Activated CD4-positive, alpha-beta T cell treated with anti-CD3 and anti-CD28 coated beads, Interleukin-2, amount 10 ng/mL, durations not matched to agents 7 days and 5 days (primary cell): ENCODE measurements at regions not wholly inside any gene's neighbourhood (a gene's known extent, or its start where the extent isn't known, plus 50 kb on each side); places are given as distances from the start of the nearest gene placed in this dataset.

Experiments used
- CTCF ChIA-PET: fragments of 350-600 bp; sonication (Branson Sonifier 250); formaldehyde crosslinking; loops from one replicate; lab custom pipeline; 2021; ENCODE audit warnings: antibody characterized with exemption; lab: Charles Lee
- POLR2A ChIA-PET: fragments of 350-600 bp; sonication (Branson Sonifier 250); formaldehyde crosslinking; loops from one replicate; lab custom pipeline; 2021; ENCODE audit warnings: antibody characterized with exemption; lab: Charles Lee
- DNase-seq: peaks from one replicate; pipeline ENCODE4 v3.0.0-alpha.2; 2020
- H3K27ac Mint-ChIP-seq: one replicate; pipeline ENCODE4 v1.8.0; 2021; ENCODE audit warnings: mild to moderate bottlenecking, moderate library complexity, mixed read lengths
- H3K27me3 Mint-ChIP-seq: one replicate; pipeline ENCODE4 v1.8.0; 2021; ENCODE audit warnings: mixed read lengths
- H3K36me3 Mint-ChIP-seq: one replicate; pipeline ENCODE4 v1.8.0; 2021; ENCODE audit warnings: low read depth, mixed read lengths
- H3K4me1 Mint-ChIP-seq: one replicate; pipeline ENCODE4 v1.8.0; 2021; ENCODE audit warnings: mixed read lengths
- H3K4me3 Mint-ChIP-seq: one replicate; pipeline ENCODE4 v1.8.0; 2021; ENCODE audit warnings: mild to moderate bottlenecking, moderate library complexity, mixed read lengths
- H3K9me3 Mint-ChIP-seq: one replicate; pipeline ENCODE4 v1.8.0; 2021; ENCODE audit warnings: mixed read lengths

DNA sequence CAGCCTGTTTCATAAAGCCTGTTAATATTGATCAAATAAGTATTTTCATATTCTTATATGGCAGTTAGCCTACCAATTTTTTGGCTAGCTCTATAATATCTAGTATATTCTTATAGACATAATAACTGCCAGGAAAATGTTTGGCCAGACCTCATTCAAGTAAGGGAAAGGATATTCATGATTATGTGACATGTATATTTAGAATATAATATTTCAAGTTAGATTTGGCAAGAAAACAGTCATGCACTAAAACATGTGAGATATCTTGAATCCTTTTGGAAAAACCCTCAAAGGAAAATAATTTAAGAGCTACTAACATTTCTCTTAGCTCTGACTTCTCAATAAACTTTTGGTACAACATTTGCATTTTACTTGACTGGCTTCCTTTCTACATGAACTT is 694.1 kb downstream of the PLCL1 start:
- no peak overlapping the region for H3K27ac Mint-ChIP-seq
- CTCF ChIA-PET: no interaction called here

DNA sequence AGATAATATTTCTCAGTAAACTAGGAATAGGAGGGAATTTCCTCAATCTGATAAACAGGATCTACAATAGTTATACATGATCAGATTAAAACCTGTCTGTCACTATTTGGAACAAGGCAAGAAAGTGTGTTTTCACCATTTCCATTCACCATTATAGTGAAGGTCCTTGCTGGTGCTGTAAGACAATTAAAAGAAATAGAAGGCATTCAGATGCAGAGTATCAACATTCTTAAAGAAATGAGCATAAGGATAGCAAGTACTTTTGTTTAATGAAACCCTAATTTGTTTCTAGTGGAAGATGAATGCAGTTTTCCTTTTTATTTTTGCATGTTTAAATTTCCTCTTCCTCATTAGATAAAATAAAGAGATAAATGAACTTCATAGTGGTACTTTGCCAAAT is 693.7 kb downstream of the PLCL1 start:
- ChIA-PET CTCF (no interaction called here), POLR2A (no interaction called here)
- no peak for DNase-seq
- Mint-ChIP-seq H3K27ac (no peak overlapping the region), H3K27me3 (no peaks in the 10 kb centered on the region), H3K4me3 (no peak overlapping the region), H3K4me1 (no peaks in the 10 kb centered on the region), H3K36me3 (no peaks in the 10 kb centered on the region), H3K9me3 (no peaks in the 10 kb centered on the region)

More for the DNA sequence above, 694.1 kb downstream of the PLCL1 start:
- no peak for DNase-seq
- no peaks in the 10 kb centered on the region for H3K27me3 Mint-ChIP-seq
- H3K4me1 Mint-ChIP-seq: no peaks in the 10 kb centered on the region
- H3K4me3 Mint-ChIP-seq: no peak overlapping the region
- POLR2A ChIA-PET: no interaction called here
- no peaks in the 10 kb centered on the region for H3K9me3 Mint-ChIP-seq
- H3K36me3 Mint-ChIP-seq: no peaks in the 10 kb centered on the region

DNA sequence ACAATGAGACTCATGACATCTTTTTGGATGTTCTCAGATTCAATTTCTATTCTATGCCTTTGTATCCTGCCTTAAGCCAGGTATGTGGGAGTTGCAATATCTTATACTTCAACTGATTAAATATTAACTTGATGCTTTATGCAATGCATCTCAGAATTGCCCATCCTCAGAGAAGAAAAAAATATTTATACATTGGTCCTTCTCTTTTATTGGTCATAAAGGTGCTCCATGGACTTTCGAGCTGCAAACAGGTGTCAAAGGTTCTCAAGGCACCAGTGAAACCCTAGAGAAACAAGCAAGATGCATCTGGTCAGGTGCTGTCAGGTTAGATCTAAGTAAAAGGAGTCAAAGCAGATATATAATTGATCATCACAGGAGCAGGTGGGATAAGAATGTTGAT is 690.5 kb downstream of the PLCL1 start:
- Mint-ChIP-seq H3K4me3 (no peak overlapping the region), H3K9me3 (no peaks in the 10 kb centered on the region), H3K36me3 (no peaks in the 10 kb centered on the region), H3K4me1 (no peaks in the 10 kb centered on the region), H3K27ac (no peak overlapping the region), H3K27me3 (no peaks in the 10 kb centered on the region)
- CTCF ChIA-PET: no interaction called here
- no peak for DNase-seq
- POLR2A ChIA-PET: no interaction called here

DNA sequence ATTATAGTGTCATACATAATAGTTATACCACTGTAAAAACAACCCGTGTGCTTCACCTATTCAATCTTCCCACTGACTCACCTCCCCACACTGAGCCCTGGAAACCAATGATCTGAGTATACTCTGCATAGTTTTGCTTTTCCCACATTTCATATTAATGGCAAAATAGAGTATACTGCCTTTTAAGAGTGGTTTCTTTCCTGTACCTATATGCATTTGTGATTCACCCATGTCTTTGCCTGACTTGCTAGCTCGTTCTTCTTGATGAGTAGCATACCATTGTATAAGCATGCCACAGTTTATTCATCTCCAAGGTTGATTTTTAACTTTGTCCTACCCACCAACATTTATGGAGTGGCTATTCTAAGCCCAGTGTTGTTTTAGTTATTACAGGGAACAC is 686.4 kb downstream of the PLCL1 start:
- Mint-ChIP-seq H3K4me3 (no peak overlapping the region), H3K9me3 (no peaks in the 10 kb centered on the region), H3K4me1 (no peaks in the 10 kb centered on the region), H3K27ac (no peak overlapping the region), H3K36me3 (no peaks in the 10 kb centered on the region), H3K27me3 (no peaks in the 10 kb centered on the region)
- POLR2A ChIA-PET: no interaction called here
- DNase-seq: no peak
- CTCF ChIA-PET: no interaction called here

DNA sequence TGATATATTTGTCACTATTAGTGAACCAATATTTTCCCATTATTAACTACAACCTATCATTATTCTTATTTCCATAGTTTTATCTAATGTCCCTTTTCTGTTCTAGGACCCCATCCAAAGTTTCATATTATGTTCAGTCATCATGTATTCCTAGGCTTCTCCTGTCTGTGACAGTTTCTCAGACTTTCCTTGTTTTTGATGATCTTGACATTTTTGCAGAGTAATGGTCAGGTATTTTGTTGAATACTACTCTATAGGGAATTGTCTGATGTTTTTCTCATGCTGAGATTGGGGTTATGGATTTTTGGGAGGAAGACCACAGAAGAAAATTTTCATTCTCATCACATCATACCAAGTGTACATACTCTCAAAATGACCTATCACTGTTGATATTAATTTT is 684.6 kb downstream of the PLCL1 start:
- no peaks in the 10 kb centered on the region for H3K36me3 Mint-ChIP-seq
- no peaks in the 10 kb centered on the region for H3K4me1 Mint-ChIP-seq
- ChIA-PET POLR2A (no interaction called here), CTCF (no interaction called here)
- H3K9me3 Mint-ChIP-seq: no peaks in the 10 kb centered on the region
- no peak overlapping the region for H3K4me3 Mint-ChIP-seq
- H3K27me3 Mint-ChIP-seq: no peaks in the 10 kb centered on the region
- H3K27ac Mint-ChIP-seq: no peak overlapping the region
- DNase-seq: no peak

DNA sequence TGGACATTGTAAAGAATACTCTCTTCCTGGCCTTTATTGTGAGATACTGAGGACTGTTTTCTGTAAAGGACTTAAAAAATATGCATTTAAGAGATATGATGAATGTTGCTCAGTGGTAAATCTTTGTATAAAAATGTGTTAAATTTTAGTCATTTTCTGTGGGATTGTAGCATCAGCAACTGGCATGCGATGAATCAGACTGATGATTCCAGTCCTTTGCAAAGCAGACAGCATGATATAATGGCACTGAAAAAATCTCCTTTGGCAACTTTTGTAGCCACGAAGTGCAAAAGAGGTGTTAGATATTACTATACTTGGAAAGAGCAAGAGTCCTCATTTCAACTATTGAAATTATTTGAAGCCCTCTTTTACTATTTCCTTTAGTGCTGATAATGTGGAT is 678.7 kb downstream of the PLCL1 start:
- no peaks in the 10 kb centered on the region for H3K4me1 Mint-ChIP-seq
- DNase-seq: no peak
- POLR2A ChIA-PET: no interaction called here
- H3K27ac Mint-ChIP-seq: no peak overlapping the region
- no peaks in the 10 kb centered on the region for H3K36me3 Mint-ChIP-seq
- CTCF ChIA-PET: no interaction called here
- H3K4me3 Mint-ChIP-seq: no peak overlapping the region
- H3K9me3 Mint-ChIP-seq: no peaks in the 10 kb centered on the region
- H3K27me3 Mint-ChIP-seq: peaks cover 2% of the 10 kb centered on the region

GRCh38 chr2:198479065-198479464 is 674.7 kb downstream of the PLCL1 start:
- Mint-ChIP-seq H3K27me3 (peaks cover 4% of the 10 kb centered on the region), H3K36me3 (no peaks in the 10 kb centered on the region), H3K9me3 (no peaks in the 10 kb centered on the region), H3K27ac (no peak overlapping the region), H3K4me3 (no peak overlapping the region), H3K4me1 (no peaks in the 10 kb centered on the region)
- DNase-seq: no peak
- ChIA-PET CTCF (no interaction called here), POLR2A (no interaction called here)

DNA sequence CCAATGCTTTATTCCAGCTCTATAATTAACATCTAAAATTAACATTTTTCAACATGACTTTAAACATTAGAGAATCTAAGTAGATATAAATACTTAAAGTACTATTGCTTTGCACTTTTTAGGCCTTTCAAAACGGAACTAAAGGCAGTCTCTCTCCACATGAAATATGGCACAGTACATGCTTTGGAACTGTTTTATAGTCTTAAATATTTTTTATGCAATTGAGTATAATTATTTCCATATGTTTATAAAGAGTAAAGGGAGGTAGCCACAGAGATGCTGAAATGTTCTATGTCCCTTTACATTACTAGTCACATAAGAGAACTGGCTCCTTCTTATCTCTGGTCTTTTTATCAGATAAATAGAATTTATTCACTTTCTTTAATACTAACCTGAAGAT is 674.0 kb downstream of the PLCL1 start:
- ChIA-PET CTCF (no interaction called here), POLR2A (no interaction called here)
- Mint-ChIP-seq H3K4me1 (no peaks in the 10 kb centered on the region), H3K27me3 (peaks cover 4% of the 10 kb centered on the region), H3K36me3 (no peaks in the 10 kb centered on the region), H3K27ac (no peak overlapping the region), H3K9me3 (no peaks in the 10 kb centered on the region), H3K4me3 (no peak overlapping the region)
- DNase-seq: no peak

- Mint-ChIP-seq H3K4me3 (no peak overlapping the region), H3K27me3 (peaks cover 3% of the 10 kb centered on the region), H3K4me1 (no peaks in the 10 kb centered on the region), H3K27ac (no peak overlapping the region), H3K36me3 (no peaks in the 10 kb centered on the region), H3K9me3 (no peaks in the 10 kb centered on the region)
- ChIA-PET POLR2A (no interaction called here), CTCF (no interaction called here)
- no peak for DNase-seq
Measured at GRCh38 chr2:198476007-198476406, 671.6 kb downstream of the PLCL1 start.

DNA sequence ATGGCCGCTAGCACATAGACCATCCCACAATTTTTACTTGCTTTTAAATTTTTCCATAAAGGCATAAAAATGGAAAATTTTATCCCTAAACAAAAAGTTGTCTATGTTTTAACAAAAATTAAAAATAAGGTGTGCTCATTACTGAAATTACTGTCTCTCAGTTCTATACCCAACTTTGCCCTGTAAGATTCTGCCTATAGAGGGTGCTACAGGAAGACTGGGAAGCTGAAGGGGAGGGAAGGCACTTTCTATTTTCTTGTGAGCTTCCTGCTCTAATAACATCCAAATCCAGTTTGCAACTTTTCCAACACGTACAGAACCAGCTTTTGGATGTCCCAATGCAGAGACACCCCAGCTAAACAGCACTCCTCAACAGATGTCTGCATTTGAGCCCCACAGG is 666.9 kb downstream of the PLCL1 start:
- DNase-seq: no peak
- Mint-ChIP-seq H3K27me3 (peaks cover 3% of the 10 kb centered on the region), H3K4me3 (no peak overlapping the region), H3K27ac (no peak overlapping the region), H3K9me3 (no peaks in the 10 kb centered on the region), H3K36me3 (no peaks in the 10 kb centered on the region), H3K4me1 (no peaks in the 10 kb centered on the region)
- CTCF ChIA-PET: no interaction called here
- POLR2A ChIA-PET: no interaction called here

- H3K27ac Mint-ChIP-seq: no peak overlapping the region
Measured at GRCh38 chr2:198468136-198468535, 663.7 kb downstream of the PLCL1 start.

GRCh38 chr2:198465970-198466369 is 661.6 kb downstream of the PLCL1 start:
- Mint-ChIP-seq H3K36me3 (no peaks in the 10 kb centered on the region), H3K4me1 (no peaks in the 10 kb centered on the region), H3K27me3 (no peaks in the 10 kb centered on the region), H3K4me3 (no peak overlapping the region), H3K9me3 (no peaks in the 10 kb centered on the region), H3K27ac (no peak overlapping the region)
- no peak for DNase-seq
- POLR2A ChIA-PET: no interaction called here
- CTCF ChIA-PET: no interaction called here

More at GRCh38 chr2:198468136-198468535, 663.7 kb downstream of the PLCL1 start:
- ChIA-PET POLR2A (no interaction called here), CTCF (no interaction called here)
- no peaks in the 10 kb centered on the region for H3K9me3 Mint-ChIP-seq
- no peaks in the 10 kb centered on the region for H3K4me1 Mint-ChIP-seq
- H3K27me3 Mint-ChIP-seq: no peaks in the 10 kb centered on the region
- no peak for DNase-seq
- H3K36me3 Mint-ChIP-seq: no peaks in the 10 kb centered on the region
- H3K4me3 Mint-ChIP-seq: no peak overlapping the region

- H3K4me3 Mint-ChIP-seq: no peak overlapping the region
- no peak for DNase-seq
- no peaks in the 10 kb centered on the region for H3K27me3 Mint-ChIP-seq
- no peaks in the 10 kb centered on the region for H3K36me3 Mint-ChIP-seq
- no peak overlapping the region for H3K27ac Mint-ChIP-seq
- CTCF ChIA-PET: no interaction called here
- no peaks in the 10 kb centered on the region for H3K9me3 Mint-ChIP-seq
- POLR2A ChIA-PET: no interaction called here
- H3K4me1 Mint-ChIP-seq: no peaks in the 10 kb centered on the region
Measured at GRCh38 chr2:198456418-198456817, 652.0 kb downstream of the PLCL1 start.

- Mint-ChIP-seq H3K4me3 (no peak overlapping the region), H3K36me3 (no peaks in the 10 kb centered on the region), H3K27ac (no peak overlapping the region), H3K27me3 (no peaks in the 10 kb centered on the region), H3K4me1 (no peaks in the 10 kb centered on the region), H3K9me3 (no peaks in the 10 kb centered on the region)
- CTCF ChIA-PET: no interaction called here
- POLR2A ChIA-PET: no interaction called here
- no peak for DNase-seq
Measured at GRCh38 chr2:198453866-198454265, 649.5 kb downstream of the PLCL1 start.
